HG03064 (cell line): ENCODE measurements at regions not wholly inside any gene's neighbourhood (a gene's known extent, or its start where the extent isn't known, plus 50 kb on each side); places are given as distances from the start of the nearest gene placed in this dataset.

Experiments used
- ATAC-seq: cut with Tn5 transposase; IDR thresholded peaks from one replicate; pipeline ENCODE4 v1.9.1; 2021; ENCODE audit warnings: low read depth; ENCODE audit not compliant: unreplicated experiment

GRCh38 chr15:96716075-96716474 is 385.6 kb downstream of the NR2F2 start:
- no peak for ATAC-seq

- no peak for ATAC-seq
Measured at GRCh38 chr15:96716478-96716877, 386.0 kb downstream of the NR2F2 start.

GRCh38 chr15:96720251-96720650 is 389.8 kb downstream of the NR2F2 start:
- ATAC-seq: no peak

GRCh38 chr15:96720656-96721055 is 390.2 kb downstream of the NR2F2 start:
- ATAC-seq: no peak

GRCh38 chr15:96728591-96728990 is 398.1 kb downstream of the NR2F2 start:
- no peak for ATAC-seq

GRCh38 chr15:96732704-96733103 is 402.2 kb downstream of the NR2F2 start:
- no peak for ATAC-seq

GRCh38 chr15:96733721-96734120 is 403.2 kb downstream of the NR2F2 start:
- ATAC-seq: no peak

GRCh38 chr15:96735632-96736240 is 405.2 kb downstream of the NR2F2 start:
- ATAC-seq: no peak

GRCh38 chr15:96736384-96736783 is 405.9 kb downstream of the NR2F2 start:
- no peak for ATAC-seq

- no peak for ATAC-seq
Measured at GRCh38 chr15:96737408-96737807, 406.9 kb downstream of the NR2F2 start.

- no peak for ATAC-seq
Measured at GRCh38 chr15:96746665-96747064, 416.2 kb downstream of the NR2F2 start.

GRCh38 chr15:96747291-96747690 is 416.8 kb downstream of the NR2F2 start:
- no peak for ATAC-seq

GRCh38 chr15:96750361-96750760 is 419.9 kb downstream of the NR2F2 start:
- ATAC-seq: no peak

- no peak for ATAC-seq
Measured at GRCh38 chr15:96756146-96756545, 425.6 kb downstream of the NR2F2 start.

GRCh38 chr15:96756656-96757055 is 426.2 kb downstream of the NR2F2 start:
- no peak for ATAC-seq

GRCh38 chr15:96762566-96762965 is 432.1 kb downstream of the NR2F2 start:
- ATAC-seq: no peak

GRCh38 chr15:96764501-96764900 is 434.0 kb downstream of the NR2F2 start:
- ATAC-seq: no peak

GRCh38 chr15:96764946-96765345 is 434.4 kb downstream of the NR2F2 start:
- no peak for ATAC-seq

GRCh38 chr15:96766366-96766765 is 435.9 kb downstream of the NR2F2 start:
- ATAC-seq: no peak

- ATAC-seq: no peak
Measured at GRCh38 chr15:96767703-96768434, 437.4 kb downstream of the NR2F2 start.

- no peak for ATAC-seq
Measured at GRCh38 chr15:96768435-96768789, 437.9 kb downstream of the NR2F2 start.

GRCh38 chr15:96771035-96771434 is 440.5 kb downstream of the NR2F2 start:
- no peak for ATAC-seq
